K562 (cell line): ENCODE measurements at regions not wholly inside any gene's neighbourhood (a gene's known extent, or its start where the extent isn't known, plus 50 kb on each side); places are given as distances from the start of the nearest gene placed in this dataset.

Experiments used
- ATAC-seq: fragments of 200-7000 bp; cut with Tn5 transposase; 3 replicates; pipeline ENCODE4 v1.9.1; 2020; ENCODE audit warnings: moderate library complexity
- BruUV-seq: library from RNA; stranded (reverse); fragments of 400-500 nt; replicated peaks from 2 replicates; lab custom pipeline; 2021; lab: Mats Ljungman, UMichigan
- CTCF ChIA-PET: fragments of 300-600 bp; formaldehyde crosslinking; extraction: SDS; loops from one replicate; lab custom pipeline; 2021; ENCODE audit warnings: low intra/inter-chr PET ratio; lab: Yijun Ruan, JAX
- POLR2A ChIA-PET: fragments of 300-600, 350-650 bp; sonication (Branson Sonifier 250); formaldehyde crosslinking; extraction: SDS; loops from one replicate; lab custom pipeline; 2021; ENCODE audit warnings: antibody characterized with exemption, inconsistent platforms; lab: Yijun Ruan, JAX
- DNase-seq, 4 experiments: peaks; one replicate each; pipeline versions ENCODE4 v3.0.0 to v3.0.0-alpha.2; 2011 to 2018; ENCODE audit warnings: low spot score in 3 of 4, mixed read lengths in 3 of 4; ENCODE audit errors: extremely low read depth in 1 of 4
- FAIRE-seq: peaks from 2 replicates; lab custom pipeline; 2011; peaks lifted over from hg19 to GRCh38; lab: Jason Lieb, UNC
- H2AFZ ChIP-seq: 2 replicates; pipeline ENCODE4 v1.6.0; 2011; ENCODE audit warnings: low read depth, low read length, control low read depth, inconsistent platforms
- H3K27ac ChIP-seq: fragments of 200-600 bp; 3 replicates; pipeline ENCODE4 v1.8.0; 2011; ENCODE audit warnings: low read depth, mild to moderate bottlenecking, control low read depth, inconsistent platforms, low read length, moderate library complexity, mixed read lengths; ENCODE audit errors: extremely low read depth
- H3K27me3 ChIP-seq, 2 experiments: fragments of 300-600 bp in 1 of 2; 2 replicates in 1 of 2; 3 replicates in 1 of 2; pipeline versions ENCODE4 v1.6.0 to v1.8.0; 2011; ENCODE audit warnings: inconsistent platforms in 2 of 2, low read length in 2 of 2, mild to moderate bottlenecking in 1 of 2, mixed read lengths in 1 of 2, moderate library complexity in 1 of 2; ENCODE audit not compliant: control insufficient read depth in 2 of 2, insufficient read depth in 2 of 2
- H3K36me3 ChIP-seq: fragments of 300-600 bp; 3 replicates; pipeline ENCODE4 v1.8.0; 2011; ENCODE audit warnings: mild to moderate bottlenecking, low read length, inconsistent platforms; ENCODE audit not compliant: control insufficient read depth, insufficient read depth
- H3K4me1 ChIP-seq, 2 experiments: fragments of 200-600 bp in 1 of 2; replicated peaks in 1 of 2; 2 replicates in 1 of 2; 3 replicates in 1 of 2; pipeline versions ENCODE4 v1.5.1 to v1.8.0; 2011; ENCODE audit warnings: inconsistent platforms in 2 of 2, low read length in 2 of 2, mild to moderate bottlenecking in 1 of 2, mixed read lengths in 1 of 2, moderate library complexity in 1 of 2; ENCODE audit not compliant: control insufficient read depth in 2 of 2, insufficient read depth in 2 of 2
- H3K4me2 ChIP-seq: 2 replicates; pipeline ENCODE4 v1.6.1; 2011; ENCODE audit warnings: low read length, control low read depth, inconsistent platforms, mixed read lengths; ENCODE audit not compliant: insufficient read depth
- H3K4me3 ChIP-seq: fragments of 200-600 bp; sonication (generic), shearing (Covaris generic); 2 replicates; pipeline ENCODE4 v1.5.1; 2016; ENCODE audit warnings: control low read depth, inconsistent platforms
- H3K79me2 ChIP-seq: fragments of 200-600 bp; 3 replicates; pipeline ENCODE4 v1.8.0; 2011; ENCODE audit warnings: low read length, inconsistent platforms; ENCODE audit not compliant: control insufficient read depth, insufficient read depth
- H3K9ac ChIP-seq, 2 experiments: 2 replicates each; pipeline versions ENCODE4 v1.6.0 to v1.6.1; 2011; ENCODE audit warnings: low read depth in 2 of 2, low read length in 2 of 2, control low read depth in 1 of 2, inconsistent platforms in 1 of 2, mild to moderate bottlenecking in 1 of 2, mixed read lengths in 1 of 2; ENCODE audit not compliant: insufficient read depth in 1 of 2
- H3K9me1 ChIP-seq: one replicate; pipeline ENCODE4 v1.6.0; 2011; ENCODE audit warnings: inconsistent platforms, mild to moderate bottlenecking, low read length, moderate library complexity; ENCODE audit not compliant: control insufficient read depth, insufficient read depth
- H3K9me3 ChIP-seq: replicated peaks from 2 replicates; pipeline ENCODE4 v1.5.1; 2011; ENCODE audit warnings: low read depth, low read length, inconsistent platforms; ENCODE audit not compliant: control insufficient read depth, insufficient read depth
- H4K20me1 ChIP-seq: replicated peaks from 2 replicates; pipeline ENCODE4 v1.6.1; 2011; ENCODE audit warnings: low read length, inconsistent platforms, mixed read lengths; ENCODE audit not compliant: control insufficient read depth, insufficient read depth
- CHD2 ChIP-seq: IDR thresholded peaks from 2 replicates; pipeline ENCODE4 v1.6.1; 2011; ENCODE audit warnings: low read depth, low read length
- HDAC8 ChIP-seq: fragments of 450-650 bp; IDR thresholded peaks from 2 replicates; pipeline ENCODE4 v1.6.1; 2016; ENCODE audit warnings: mild to moderate bottlenecking, missing genetic modification characterization, moderate library complexity, missing compliant biosample characterization
- KAT7 ChIP-seq: sonication (generic); formaldehyde crosslinking; IDR thresholded peaks from 2 replicates; pipeline ENCODE4 v1.8.0; 2022; ENCODE audit warnings: missing genetic modification reagents, mild to moderate bottlenecking, borderline replicate concordance
- NFIC ChIP-seq: fragments of 450-650 bp; IDR thresholded peaks from 2 replicates; pipeline ENCODE4 v1.6.1; 2017; ENCODE audit warnings: mild to moderate bottlenecking, inconsistent platforms
- PHF20 ChIP-seq: fragments of 450-650 bp; IDR thresholded peaks from 2 replicates; pipeline ENCODE4 v1.6.1; 2018; ENCODE audit not compliant: partially characterized antibody
- RBM34 ChIP-seq: fragments of 200-400 bp; formaldehyde crosslinking; IDR thresholded peaks from 2 replicates; pipeline ENCODE4 v1.6.1; 2018; ENCODE audit warnings: low read length, borderline replicate concordance; ENCODE audit not compliant: insufficient read depth
- RBM39 ChIP-seq: fragments of 200-400 bp; formaldehyde crosslinking; optimal IDR thresholded peaks from 2 replicates; pipeline ENCODE3; 2018; ENCODE audit warnings: low read depth, low read length
- SNAPC5 ChIP-seq: fragments of 250-450 bp; sonication (Bioruptor Pico); IDR thresholded peaks from 2 replicates; pipeline ENCODE4 v1.8.0; 2021; ENCODE audit warnings: moderate library complexity, mild to moderate bottlenecking, inconsistent platforms
- SREBF2 ChIP-seq: sonication (generic); formaldehyde crosslinking; IDR thresholded peaks from 2 replicates; pipeline ENCODE4 v1.4.0; 2020; ENCODE audit warnings: mild to moderate bottlenecking, missing genetic modification reagents
- SRSF9 ChIP-seq: fragments of 200-400 bp; formaldehyde crosslinking; IDR thresholded peaks from 2 replicates; pipeline ENCODE4 v1.6.1; 2017; ENCODE audit warnings: low read depth, low read length, borderline replicate concordance
- TCF3 ChIP-seq: sonication (generic); formaldehyde crosslinking; IDR thresholded peaks from 2 replicates; pipeline ENCODE4 v1.4.0; 2020; ENCODE audit warnings: mild to moderate bottlenecking, missing genetic modification reagents
- ZNF830 ChIP-seq: fragments of 250-450 bp; sonication (Bioruptor Pico); IDR thresholded peaks from 2 replicates; pipeline ENCODE4 v1.5.0; 2021; ENCODE audit warnings: mild to moderate bottlenecking
- WGBS: fragments of 100-300 bp; shearing (Covaris generic); methylation state at CpG from one replicate; pipeline ENCODE4 v1.1.6; 2016; ENCODE audit warnings: low coverage, mixed read lengths; ENCODE audit not compliant: insufficient coverage; ENCODE audit errors: missing lambda C conversion rate; 5-methylcytosine and 5-hydroxymethylcytosine counted together
- in situ Hi-C: fragments of 300-500 bp; cut with MboI; formaldehyde crosslinking; loops from 4 replicates; pipeline ENCODE4 v1.15.0; 2018; ENCODE audit warnings: inconsistent platforms, mixed read lengths
- intact Hi-C: fragments of 100-400 bp; cut with micrococcal nuclease; formaldehyde crosslinking; loops from 2 replicates; pipeline ENCODE4 v1.14.2; 2022
- TF ChIP-seq, protein P1 (sequence below): fragments of 250-450 bp; sonication (Bioruptor Pico); IDR thresholded peaks from 2 replicates; pipeline ENCODE4 v1.4.0; 2020; ENCODE audit warnings: mild to moderate bottlenecking
- TF ChIP-seq, protein P2 (sequence below), 2 experiments: fragments of 450-650 bp in 1 of 2; sonication (generic) in 1 of 2; formaldehyde crosslinking; conservative IDR thresholded peaks; 2 replicates each; pipeline versions ENCODE4 v1.4.0 to v1.8.1; 2020 to 2022; ENCODE audit warnings: mild to moderate bottlenecking in 1 of 2, missing genetic modification reagents in 1 of 2
- TF ChIP-seq, protein P3 (sequence below): fragments of 150-350 bp; IDR thresholded peaks from 2 replicates; pipeline ENCODE4 v1.6.1; 2014; ENCODE audit warnings: low read depth, mild to moderate bottlenecking, low read length, borderline replicate concordance
- TF ChIP-seq, protein P4 (sequence below): fragments of 250-450 bp; sonication (Bioruptor Pico); IDR thresholded peaks from 2 replicates; pipeline ENCODE4 v1.5.0; 2022; ENCODE audit warnings: mild to moderate bottlenecking

GRCh38 chr9:115914291-115914690 lies 239.3 kb upstream of the PAPPA start:
- Histone ChIP-seq H3K9me3 (no peaks in the 10 kb centered on the region), H2AFZ (no peak overlapping the region), H3K9me1 (no peaks in the 10 kb centered on the region), H3K79me2 (no peaks in the 10 kb centered on the region), H3K9ac (no peak overlapping the region), H3K27ac (no peak overlapping the region), H3K4me1 (no peaks in the 10 kb centered on the region), H4K20me1 (no peaks in the 10 kb centered on the region), H3K4me2 (no peak overlapping the region), H3K27me3 (no peaks in the 10 kb centered on the region), H3K36me3 (no peaks in the 10 kb centered on the region), H3K4me3 (no peak overlapping the region)
- DNase-seq (no peak), ATAC-seq (no peak), FAIRE-seq (no peak)
- WGBS, result 2% methylated on average over 5 of the region's 5 CpGs
- in situ Hi-C loops, result no loop called here
- intact Hi-C loops, result no loop called here
- ChIA-PET POLR2A (no interaction called here), CTCF (no interaction called here)
- TF ChIP-seq CHD2 (no peak), KAT7 (CRISPR knock-in tag) (no peak), ZNF830 (CRISPR knock-in tag) (no peak), NFIC (no peak), HDAC8 (tag) (no peak), SREBF2 (CRISPR knock-in tag) (no peak), TCF3 (CRISPR knock-in tag) (no peak), PHF20 (no peak), SRSF9 (no peak), RBM34 (no peak), SNAPC5 (no peak), RBM39 (no peak)
- TF ChIP-seq, protein P1, sequence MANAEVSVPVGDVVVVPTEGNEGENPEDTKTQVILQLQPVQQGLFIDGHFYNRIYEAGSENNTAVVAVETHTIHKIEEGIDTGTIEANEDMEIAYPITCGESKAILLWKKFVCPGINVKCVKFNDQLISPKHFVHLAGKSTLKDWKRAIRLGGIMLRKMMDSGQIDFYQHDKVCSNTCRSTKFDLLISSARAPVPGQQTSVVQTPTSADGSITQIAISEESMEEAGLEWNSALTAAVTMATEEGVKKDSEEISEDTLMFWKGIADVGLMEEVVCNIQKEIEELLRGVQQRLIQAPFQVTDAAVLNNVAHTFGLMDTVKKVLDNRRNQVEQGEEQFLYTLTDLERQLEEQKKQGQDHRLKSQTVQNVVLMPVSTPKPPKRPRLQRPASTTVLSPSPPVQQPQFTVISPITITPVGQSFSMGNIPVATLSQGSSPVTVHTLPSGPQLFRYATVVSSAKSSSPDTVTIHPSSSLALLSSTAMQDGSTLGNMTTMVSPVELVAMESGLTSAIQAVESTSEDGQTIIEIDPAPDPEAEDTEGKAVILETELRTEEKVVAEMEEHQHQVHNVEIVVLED (CRISPR knock-in tag), result no peak
- TF ChIP-seq, protein P2, sequence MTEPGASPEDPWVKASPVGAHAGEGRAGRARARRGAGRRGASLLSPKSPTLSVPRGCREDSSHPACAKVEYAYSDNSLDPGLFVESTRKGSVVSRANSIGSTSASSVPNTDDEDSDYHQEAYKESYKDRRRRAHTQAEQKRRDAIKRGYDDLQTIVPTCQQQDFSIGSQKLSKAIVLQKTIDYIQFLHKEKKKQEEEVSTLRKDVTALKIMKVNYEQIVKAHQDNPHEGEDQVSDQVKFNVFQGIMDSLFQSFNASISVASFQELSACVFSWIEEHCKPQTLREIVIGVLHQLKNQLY (CRISPR knock-in tag; conservative IDR thresholded peaks at IDR 0.05), result no peak
- TF ChIP-seq, protein P3, sequence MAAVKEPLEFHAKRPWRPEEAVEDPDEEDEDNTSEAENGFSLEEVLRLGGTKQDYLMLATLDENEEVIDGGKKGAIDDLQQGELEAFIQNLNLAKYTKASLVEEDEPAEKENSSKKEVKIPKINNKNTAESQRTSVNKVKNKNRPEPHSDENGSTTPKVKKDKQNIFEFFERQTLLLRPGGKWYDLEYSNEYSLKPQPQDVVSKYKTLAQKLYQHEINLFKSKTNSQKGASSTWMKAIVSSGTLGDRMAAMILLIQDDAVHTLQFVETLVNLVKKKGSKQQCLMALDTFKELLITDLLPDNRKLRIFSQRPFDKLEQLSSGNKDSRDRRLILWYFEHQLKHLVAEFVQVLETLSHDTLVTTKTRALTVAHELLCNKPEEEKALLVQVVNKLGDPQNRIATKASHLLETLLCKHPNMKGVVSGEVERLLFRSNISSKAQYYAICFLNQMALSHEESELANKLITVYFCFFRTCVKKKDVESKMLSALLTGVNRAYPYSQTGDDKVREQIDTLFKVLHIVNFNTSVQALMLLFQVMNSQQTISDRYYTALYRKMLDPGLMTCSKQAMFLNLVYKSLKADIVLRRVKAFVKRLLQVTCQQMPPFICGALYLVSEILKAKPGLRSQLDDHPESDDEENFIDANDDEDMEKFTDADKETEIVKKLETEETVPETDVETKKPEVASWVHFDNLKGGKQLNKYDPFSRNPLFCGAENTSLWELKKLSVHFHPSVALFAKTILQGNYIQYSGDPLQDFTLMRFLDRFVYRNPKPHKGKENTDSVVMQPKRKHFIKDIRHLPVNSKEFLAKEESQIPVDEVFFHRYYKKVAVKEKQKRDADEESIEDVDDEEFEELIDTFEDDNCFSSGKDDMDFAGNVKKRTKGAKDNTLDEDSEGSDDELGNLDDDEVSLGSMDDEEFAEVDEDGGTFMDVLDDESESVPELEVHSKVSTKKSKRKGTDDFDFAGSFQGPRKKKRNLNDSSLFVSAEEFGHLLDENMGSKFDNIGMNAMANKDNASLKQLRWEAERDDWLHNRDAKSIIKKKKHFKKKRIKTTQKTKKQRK, result no peak
- TF ChIP-seq, protein P4, sequence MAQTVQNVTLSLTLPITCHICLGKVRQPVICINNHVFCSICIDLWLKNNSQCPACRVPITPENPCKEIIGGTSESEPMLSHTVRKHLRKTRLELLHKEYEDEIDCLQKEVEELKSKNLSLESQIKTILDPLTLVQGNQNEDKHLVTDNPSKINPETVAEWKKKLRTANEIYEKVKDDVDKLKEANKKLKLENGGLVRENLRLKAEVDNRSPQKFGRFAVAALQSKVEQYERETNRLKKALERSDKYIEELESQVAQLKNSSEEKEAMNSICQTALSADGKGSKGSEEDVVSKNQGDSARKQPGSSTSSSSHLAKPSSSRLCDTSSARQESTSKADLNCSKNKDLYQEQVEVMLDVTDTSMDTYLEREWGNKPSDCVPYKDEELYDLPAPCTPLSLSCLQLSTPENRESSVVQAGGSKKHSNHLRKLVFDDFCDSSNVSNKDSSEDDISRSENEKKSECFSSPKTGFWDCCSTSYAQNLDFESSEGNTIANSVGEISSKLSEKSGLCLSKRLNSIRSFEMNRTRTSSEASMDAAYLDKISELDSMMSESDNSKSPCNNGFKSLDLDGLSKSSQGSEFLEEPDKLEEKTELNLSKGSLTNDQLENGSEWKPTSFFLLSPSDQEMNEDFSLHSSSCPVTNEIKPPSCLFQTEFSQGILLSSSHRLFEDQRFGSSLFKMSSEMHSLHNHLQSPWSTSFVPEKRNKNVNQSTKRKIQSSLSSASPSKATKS (CRISPR knock-in tag), result no peak
- no TSS peak for BruUV-seq
